HepG2 (cell line): ENCODE measurements at regions not wholly inside any gene's neighbourhood (a gene's known extent, or its start where the extent isn't known, plus 50 kb on each side); places are given as distances from the start of the nearest gene placed in this dataset.

Experiments used
- ATAC-seq: fragments of 200-7000 bp; cut with Tn5 transposase; 3 replicates; pipeline ENCODE4 v1.9.1; 2020; ENCODE audit warnings: mild to moderate bottlenecking, moderate library complexity
- BruUV-seq: library from RNA; stranded (reverse); fragments of 400-500 nt; replicated peaks from 2 replicates; lab custom pipeline; 2021; lab: Mats Ljungman, UMichigan
- CTCF ChIA-PET: fragments of 300-600 bp; formaldehyde crosslinking; extraction: SDS; loops from one replicate; lab custom pipeline; 2021; ENCODE audit warnings: low total read pairs, inconsistent platforms, low intra/inter-chr PET ratio; lab: Yijun Ruan, JAX
- POLR2A ChIA-PET: fragments of 350-600 bp; sonication (Branson Sonifier 250); formaldehyde crosslinking; loops from one replicate; lab custom pipeline; 2020; ENCODE audit warnings: antibody characterized with exemption, inconsistent platforms; lab: Yijun Ruan, JAX
- DNase-seq: peaks from one replicate; pipeline ENCODE4 v3.0.0-alpha.2; 2015; ENCODE audit warnings: low spot score
- FAIRE-seq: peaks from 3 replicates; lab custom pipeline; 2011; peaks lifted over from hg19 to GRCh38; lab: Jason Lieb, UNC
- H2AFZ ChIP-seq: one replicate; pipeline ENCODE4 v1.6.1; 2011; ENCODE audit warnings: low read length, inconsistent platforms
- H3K27ac ChIP-seq: fragments of 300-600 bp; 3 replicates; pipeline ENCODE4 v1.8.0; 2011; ENCODE audit warnings: mixed run types, mild to moderate bottlenecking, mixed read lengths, low read length, inconsistent platforms; ENCODE audit not compliant: insufficient read depth; ENCODE audit errors: extremely low read length
- H3K27me3 ChIP-seq, 2 experiments: fragments of 200-600 bp in 1 of 2; 2 replicates in 1 of 2; 3 replicates in 1 of 2; pipeline versions ENCODE4 v1.6.0 to v1.8.0; 2011; ENCODE audit warnings: low read length in 2 of 2, mild to moderate bottlenecking in 2 of 2, moderate library complexity in 2 of 2, inconsistent platforms in 1 of 2; ENCODE audit not compliant: insufficient read depth in 2 of 2, control insufficient read depth in 1 of 2
- H3K36me3 ChIP-seq, 2 experiments: fragments of 200-600 bp in 1 of 2; replicated peaks in 1 of 2; 2 replicates in 1 of 2; 3 replicates in 1 of 2; pipeline versions ENCODE4 v1.5.1 to v1.8.0; 2011; ENCODE audit warnings: low read length in 2 of 2, inconsistent platforms in 1 of 2; ENCODE audit not compliant: insufficient read depth in 2 of 2, control insufficient read depth in 1 of 2
- H3K4me1 ChIP-seq: 2 replicates; pipeline ENCODE4 v1.5.1; 2012; ENCODE audit warnings: low read length, inconsistent platforms; ENCODE audit not compliant: insufficient read depth
- H3K4me2 ChIP-seq: 2 replicates; pipeline ENCODE4 v1.6.0; 2011; ENCODE audit warnings: low read depth, low read length, inconsistent platforms
- H3K4me3 ChIP-seq, 3 experiments: fragments of 200-600 bp in 1 of 3; sonication (generic), shearing (Covaris generic) in 1 of 3; replicated peaks in 1 of 3; 2 replicates each; pipeline ENCODE4 v1.5.1; 2011 to 2016; ENCODE audit warnings: low read length in 3 of 3, inconsistent platforms in 2 of 3, low read depth in 2 of 3, mild to moderate bottlenecking in 2 of 3, control low read depth in 1 of 3, mixed read lengths in 1 of 3; ENCODE audit not compliant: insufficient read depth in 1 of 3
- H3K79me2 ChIP-seq: one replicate; pipeline ENCODE4 v1.6.1; 2011; ENCODE audit warnings: low read length, inconsistent platforms; ENCODE audit not compliant: insufficient read depth
- H3K9ac ChIP-seq: 2 replicates; pipeline ENCODE4 v1.6.0; 2011; ENCODE audit warnings: mild to moderate bottlenecking, low read depth, low read length, inconsistent platforms; ENCODE audit not compliant: insufficient read depth
- H3K9me3 ChIP-seq: 2 replicates; pipeline ENCODE4 v1.5.1; 2012; ENCODE audit warnings: mild to moderate bottlenecking, low read length
- H4K20me1 ChIP-seq: 2 replicates; pipeline ENCODE4 v1.6.0; 2011; ENCODE audit warnings: inconsistent platforms, mild to moderate bottlenecking, low read length, moderate library complexity; ENCODE audit not compliant: insufficient read depth
- ATM ChIP-seq: fragments of 450-650 bp; IDR thresholded peaks from 2 replicates; pipeline ENCODE4 v1.7.1; 2017; ENCODE audit warnings: mild to moderate bottlenecking, borderline replicate concordance
- ESRRA ChIP-seq: sonication (generic); formaldehyde crosslinking; IDR thresholded peaks from 2 replicates; pipeline ENCODE4 v1.5.1; 2020; ENCODE audit warnings: mild to moderate bottlenecking, low read depth, missing genetic modification reagents
- PRDM10 ChIP-seq: sonication (generic); formaldehyde crosslinking; IDR thresholded peaks from 2 replicates; pipeline ENCODE4 v1.4.0; 2020; ENCODE audit warnings: low read depth, missing genetic modification reagents
- ZBTB40 ChIP-seq, 2 experiments: fragments of 450-650 bp in 1 of 2; sonication (generic) in 1 of 2; formaldehyde crosslinking in 1 of 2; IDR thresholded peaks; 2 replicates each; pipeline versions ENCODE4 v1.6.1 to v1.8.0; 2016 to 2022; ENCODE audit warnings: antibody characterized with exemption in 1 of 2, mild to moderate bottlenecking in 1 of 2, missing genetic modification reagents in 1 of 2
- ZNF138 ChIP-seq: sonication (generic); formaldehyde crosslinking; IDR thresholded peaks from 2 replicates; pipeline ENCODE4 v1.5.0; 2020; ENCODE audit warnings: mild to moderate bottlenecking, low read depth, missing genetic modification reagents
- WGBS: methylation state at CpG from one replicate; pipeline ENCODE4 v1.1.6; 2017; ENCODE audit warnings: low lambda C conversion rate; 5-methylcytosine and 5-hydroxymethylcytosine counted together
- in situ Hi-C: cut with HindIII; loops from 2 replicates; pipeline ENCODE4 v1.10.0; 2017; ENCODE audit warnings: low pct_unique_long_range_greater_than_20kb; ENCODE audit not compliant: extremely low pct_ligation_motif_present
- intact Hi-C: fragments of 100-400 bp; cut with micrococcal nuclease; formaldehyde crosslinking; loops from one replicate; pipeline ENCODE4 v1.10.0; 2022; ENCODE audit not compliant: unreplicated experiment

- TF ChIP-seq PRDM10 (CRISPR knock-in tag) (no peak), ATM (no peak)
These were observed 174.6 kb upstream of the TBX3 start (continued) for GRCh38 chr12:114858388-114859146.

GRCh38 chr12:114855678-114856077, 171.7 kb upstream of the TBX3 start:
- ChIA-PET CTCF (no interaction called here), POLR2A (no interaction called here)
- Histone ChIP-seq H3K27me3 (no peaks in the 10 kb centered on the region), H3K4me1 (peaks cover 11% of the 10 kb centered on the region), H3K9me3 (no peaks in the 10 kb centered on the region), H2AFZ (no peak overlapping the region), H3K4me2 (no peak overlapping the region), H3K79me2 (no peaks in the 10 kb centered on the region), H3K4me3 (no peak overlapping the region)
- in situ Hi-C loops: no loop called here
- no peak for DNase-seq
- no peak for ATAC-seq
- 64% methylated on average over 3 of the region's 3 CpGs for WGBS
- FAIRE-seq: no peak
- BruUV-seq: no TSS peak
- TF ChIP-seq ZNF138 (CRISPR knock-in tag): no peak
- peak; percentile 69 for TF ChIP-seq ZBTB40 (IDR thresholded peaks at IDR 0.05)
- peak; percentile 85; the same call in 1 of the 2 replicates for TF ChIP-seq ZBTB40 (CRISPR knock-in tag; IDR thresholded peaks at IDR 0.05)
- no peak for TF ChIP-seq ESRRA
- TF ChIP-seq, all 625 proteins: peak for 1
- intact Hi-C loops: no loop called here
- Histone ChIP-seq H3K9ac (no peak overlapping the region), H3K27ac (no peak overlapping the region), H4K20me1 (no peaks in the 10 kb centered on the region), H3K36me3 (no peaks in the 10 kb centered on the region)
